ENCODE measurements at regions not wholly inside any gene's neighbourhood (a gene's known extent, or its start where the extent isn't known, plus 50 kb on each side); places are given as distances from the start of the nearest gene placed in this dataset.

- TF ChIP-seq NFIC (IDR thresholded peaks at IDR 0.05; ENCODE audit: borderline replicate concordance) (no peak), CTCF (IDR thresholded peaks at IDR 0.05) (no peak), EP300 (IDR thresholded peaks at IDR 0.05; ENCODE audit: borderline replicate concordance in 1 of 2, low read depth in 1 of 2, low read length in 1 of 2) (no peak), GABPA (IDR thresholded peaks at IDR 0.05; ENCODE audit: low read depth) (no peak), SIN3A (IDR thresholded peaks at IDR 0.05; ENCODE audit: borderline replicate concordance, low read depth, low read length) (no peak), TAF1 (IDR thresholded peaks at IDR 0.05; ENCODE audit: borderline replicate concordance, low read depth, low read length) (no peak), JUND (IDR thresholded peaks at IDR 0.05) (no peak), GATA2 (CRISPR knock-in tag; IDR thresholded peaks at IDR 0.05) (no peak)
Observed at GRCh38 chr20:51286758-51287157, 255.8 kb downstream of the NFATC2 start.

All from SK-N-SH (cell line).